ENCODE measurements at regions not wholly inside any gene's neighbourhood (a gene's known extent, or its start where the extent isn't known, plus 50 kb on each side); places are given as distances from the start of the nearest gene placed in this dataset.

GRCh38 chr12:91357381-91357780 lies 174.8 kb upstream of the DCN start:
- no peak for DNase-seq (ENCODE audit: low spot score)
- intact Hi-C loops (cut with micrococcal nuclease; ENCODE audit: unreplicated experiment): no loop called here
- TF ChIP-seq CTCF (conservative IDR thresholded peaks at IDR 0.05; ENCODE audit: low read depth, low read length): no peak
- no peak for TF ChIP-seq EZH2 (IDR thresholded peaks at IDR 0.05; ENCODE audit: borderline replicate concordance, low read depth, low read length, poor library complexity, severe bottlenecking)
- Histone ChIP-seq H3K9me3 (ENCODE audit: low read depth, low read length, poor library complexity, severe bottlenecking) (no peaks in the 10 kb centered on the region), H3K36me3 (ENCODE audit: insufficient read depth, low read length, poor library complexity, severe bottlenecking) (no peaks in the 10 kb centered on the region), H3K4me1 (ENCODE audit: insufficient read depth, low read length, poor library complexity, severe bottlenecking) (no peaks in the 10 kb centered on the region), H3K27ac (ENCODE audit: low read depth, low read length, poor library complexity, severe bottlenecking) (no peak overlapping the region), H3K27me3 (replicated peaks; ENCODE audit: insufficient read depth, low read depth, low read length, poor library complexity) (no peaks in the 10 kb centered on the region), H3K4me3 (ENCODE audit: low read depth, low read length, poor library complexity, severe bottlenecking) (no peak overlapping the region)
- ChIA-PET POLR2A (ENCODE audit: low non-redundant PET) (no interaction called here), CTCF (no interaction called here)
- no TSS peak for BruUV-seq (replicated peaks)

- Histone ChIP-seq H3K27ac (ENCODE audit: low read depth, low read length, poor library complexity, severe bottlenecking) (no peak overlapping the region), H3K4me3 (ENCODE audit: low read depth, low read length, poor library complexity, severe bottlenecking) (no peak overlapping the region), H3K27me3 (replicated peaks; ENCODE audit: insufficient read depth, low read depth, low read length, poor library complexity) (no peaks in the 10 kb centered on the region), H3K36me3 (ENCODE audit: insufficient read depth, low read length, poor library complexity, severe bottlenecking) (no peaks in the 10 kb centered on the region), H3K4me1 (ENCODE audit: insufficient read depth, low read length, poor library complexity, severe bottlenecking) (no peaks in the 10 kb centered on the region), H3K9me3 (ENCODE audit: low read depth, low read length, poor library complexity, severe bottlenecking) (no peaks in the 10 kb centered on the region)
- BruUV-seq (replicated peaks): no TSS peak
- intact Hi-C loops (cut with micrococcal nuclease; ENCODE audit: unreplicated experiment): no loop called here
- POLR2A ChIA-PET (ENCODE audit: low non-redundant PET): no interaction called here
- DNase-seq (ENCODE audit: low spot score): no peak
- TF ChIP-seq CTCF (conservative IDR thresholded peaks at IDR 0.05; ENCODE audit: low read depth, low read length): no peak
- TF ChIP-seq EZH2 (IDR thresholded peaks at IDR 0.05; ENCODE audit: borderline replicate concordance, low read depth, low read length, poor library complexity, severe bottlenecking): no peak
- CTCF ChIA-PET: no interaction called here
Observed at GRCh38 chr12:91356405-91356804, 173.8 kb upstream of the DCN start.

- Histone ChIP-seq H3K4me1 (ENCODE audit: insufficient read depth, low read length, poor library complexity, severe bottlenecking) (no peaks in the 10 kb centered on the region), H3K9me3 (ENCODE audit: low read depth, low read length, poor library complexity, severe bottlenecking) (no peaks in the 10 kb centered on the region), H3K27ac (ENCODE audit: low read depth, low read length, poor library complexity, severe bottlenecking) (no peak overlapping the region), H3K4me3 (ENCODE audit: low read depth, low read length, poor library complexity, severe bottlenecking) (no peak overlapping the region), H3K27me3 (replicated peaks; ENCODE audit: insufficient read depth, low read depth, low read length, poor library complexity) (no peaks in the 10 kb centered on the region), H3K36me3 (ENCODE audit: insufficient read depth, low read length, poor library complexity, severe bottlenecking) (no peaks in the 10 kb centered on the region)
- TF ChIP-seq EZH2 (IDR thresholded peaks at IDR 0.05; ENCODE audit: borderline replicate concordance, low read depth, low read length, poor library complexity, severe bottlenecking) (no peak), CTCF (conservative IDR thresholded peaks at IDR 0.05; ENCODE audit: low read depth, low read length) (peak; percentile 87)
- peak; percentile 68 for DNase-seq (ENCODE audit: low spot score)
- CTCF ChIA-PET: interaction anchor here (0.7 to 1.5 kb wide), 6 partner anchors 9 to 411 kb away, joined by 3 to 10 read pairs (median 4); no protein-coding TSS in a partner anchor
- POLR2A ChIA-PET (ENCODE audit: low non-redundant PET): no interaction called here
- BruUV-seq (replicated peaks): no TSS peak
- intact Hi-C loops (cut with micrococcal nuclease; ENCODE audit: unreplicated experiment): loop anchor here (1.0 kb wide), 1 partner anchor 377 kb away; no protein-coding TSS in a partner anchor
Observed at GRCh38 chr12:91355150-91356006, 172.8 kb upstream of the DCN start.

Measured in A673 (cell line).